ENCODE measurements at regions not wholly inside any gene's neighbourhood (a gene's known extent, or its start where the extent isn't known, plus 50 kb on each side); places are given as distances from the start of the nearest gene placed in this dataset.

- Histone ChIP-seq H3K27me3 (no peaks in the 10 kb centered on the region), H3K4me3 (no peak overlapping the region), H3K9me3 (peaks cover 0 to 21% (median 9%) of the 10 kb centered on the region in 11 donors), H3K36me3 (no peaks in the 10 kb centered on the region), H3K4me1 (no peaks in the 10 kb centered on the region), H3K27ac (no peak overlapping the region)
- DNase-seq (no peak), ATAC-seq (no peak)
- TF ChIP-seq, protein P1, sequence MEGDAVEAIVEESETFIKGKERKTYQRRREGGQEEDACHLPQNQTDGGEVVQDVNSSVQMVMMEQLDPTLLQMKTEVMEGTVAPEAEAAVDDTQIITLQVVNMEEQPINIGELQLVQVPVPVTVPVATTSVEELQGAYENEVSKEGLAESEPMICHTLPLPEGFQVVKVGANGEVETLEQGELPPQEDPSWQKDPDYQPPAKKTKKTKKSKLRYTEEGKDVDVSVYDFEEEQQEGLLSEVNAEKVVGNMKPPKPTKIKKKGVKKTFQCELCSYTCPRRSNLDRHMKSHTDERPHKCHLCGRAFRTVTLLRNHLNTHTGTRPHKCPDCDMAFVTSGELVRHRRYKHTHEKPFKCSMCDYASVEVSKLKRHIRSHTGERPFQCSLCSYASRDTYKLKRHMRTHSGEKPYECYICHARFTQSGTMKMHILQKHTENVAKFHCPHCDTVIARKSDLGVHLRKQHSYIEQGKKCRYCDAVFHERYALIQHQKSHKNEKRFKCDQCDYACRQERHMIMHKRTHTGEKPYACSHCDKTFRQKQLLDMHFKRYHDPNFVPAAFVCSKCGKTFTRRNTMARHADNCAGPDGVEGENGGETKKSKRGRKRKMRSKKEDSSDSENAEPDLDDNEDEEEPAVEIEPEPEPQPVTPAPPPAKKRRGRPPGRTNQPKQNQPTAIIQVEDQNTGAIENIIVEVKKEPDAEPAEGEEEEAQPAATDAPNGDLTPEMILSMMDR (IDR thresholded peaks at IDR 0.05): no peak
- intact Hi-C loops (cut with DNase I): no loop called here
- WGBS, 2 donors: 93 to 100% methylated on average over 1 of the region's 1 CpG
Measured at GRCh38 chr1:102431253-102431652, 434.5 kb upstream of the OLFM3 start.

- Histone ChIP-seq H3K4me1 (no peaks in the 10 kb centered on the region), H3K36me3 (no peaks in the 10 kb centered on the region), H3K4me3 (no peak overlapping the region), H3K9me3 (peaks cover 0 to 1% (median 0%) of the 10 kb centered on the region in 11 donors), H3K27me3 (no peaks in the 10 kb centered on the region), H3K27ac (no peak overlapping the region)
- no peak for ATAC-seq
- TF ChIP-seq, protein P1 (IDR thresholded peaks at IDR 0.05): no peak
- 54 to 73% methylated on average over 1 of the region's 1 CpG for WGBS, 2 donors
- intact Hi-C loops (cut with DNase I): no loop called here
- no peak for DNase-seq
Measured at GRCh38 chr1:102420034-102420433, 423.3 kb upstream of the OLFM3 start.
